Caco-2 (cell line): ENCODE measurements at regions not wholly inside any gene's neighbourhood (a gene's known extent, or its start where the extent isn't known, plus 50 kb on each side); places are given as distances from the start of the nearest gene placed in this dataset.

Source experiments
- BruUV-seq: library from RNA; stranded (reverse); fragments of 400-500 nt; replicated peaks from 2 replicates; lab custom pipeline; 2021; lab: Mats Ljungman, UMichigan
- CTCF ChIA-PET: fragments of 300-600 bp; sonication (Branson Sonifier 250); formaldehyde crosslinking; loops from one replicate; lab custom pipeline; 2022; ENCODE audit warnings: antibody characterized with exemption; lab: Charles Lee
- POLR2A ChIA-PET: fragments of 300-600 bp; sonication (Branson Sonifier 250); formaldehyde crosslinking; loops from one replicate; lab custom pipeline; 2022; ENCODE audit warnings: antibody characterized with exemption; lab: Charles Lee
- DNase-seq, 2 experiments: peaks; one replicate each; pipeline versions ENCODE4 v3.0.0 to v3.0.0-alpha.2; 2020 to 2022
- H3K27me3 ChIP-seq: replicated peaks from 2 replicates; pipeline ENCODE4 v1.6.0; 2011; ENCODE audit warnings: low read length; ENCODE audit not compliant: control insufficient read depth, insufficient read depth
- H3K36me3 ChIP-seq: 2 replicates; pipeline ENCODE4 v1.5.1; 2011; ENCODE audit warnings: low read length; ENCODE audit not compliant: control insufficient read depth, insufficient read depth
- H3K4me1 ChIP-seq: fragments of 250-450 bp; sonication (Bioruptor Pico); 2 replicates; pipeline ENCODE4 v1.5.1; 2020; ENCODE audit warnings: mild to moderate bottlenecking
- H3K4me3 ChIP-seq: 2 replicates; pipeline ENCODE4 v1.5.1; 2011; ENCODE audit warnings: low read depth, mild to moderate bottlenecking, control low read depth, low read length
- H3K9me3 ChIP-seq: fragments of 250-450 bp; sonication (Bioruptor Pico); 2 replicates; pipeline ENCODE4 v1.5.1; 2020; ENCODE audit warnings: mild to moderate bottlenecking, moderate library complexity
- H3K27ac Mint-ChIP-seq: one replicate; pipeline ENCODE4 v1.8.0; 2022; ENCODE audit warnings: mixed read lengths; ENCODE audit not compliant: unreplicated experiment
- H3K27me3 Mint-ChIP-seq: one replicate; pipeline ENCODE4 v1.8.0; 2022; ENCODE audit warnings: mixed read lengths; ENCODE audit not compliant: insufficient read depth, unreplicated experiment
- H3K36me3 Mint-ChIP-seq: one replicate; pipeline ENCODE4 v1.8.0; 2022; ENCODE audit warnings: mild to moderate bottlenecking, mixed read lengths; ENCODE audit not compliant: insufficient read depth, unreplicated experiment
- H3K4me1 Mint-ChIP-seq: one replicate; pipeline ENCODE4 v1.8.0; 2022; ENCODE audit warnings: low read depth, mixed read lengths; ENCODE audit not compliant: unreplicated experiment
- H3K4me3 Mint-ChIP-seq: one replicate; pipeline ENCODE4 v1.8.0; 2022; ENCODE audit warnings: mild to moderate bottlenecking, moderate library complexity, mixed read lengths; ENCODE audit not compliant: unreplicated experiment
- H3K9me3 Mint-ChIP-seq: one replicate; pipeline ENCODE4 v1.8.0; 2022; ENCODE audit warnings: mixed read lengths; ENCODE audit not compliant: unreplicated experiment
- intact Hi-C: fragments of 100-400 bp; cut with micrococcal nuclease; formaldehyde crosslinking; loops from one replicate; pipeline ENCODE4 v1.10.0; 2022; ENCODE audit not compliant: unreplicated experiment
- TF ChIP-seq, protein P1 (sequence below), 2 experiments: fragments of 200-600 bp in 1 of 2; IDR thresholded peaks; 1 replicate in 1 of 2; 2 replicates in 1 of 2; pipeline versions ENCODE4 v1.5.1 to v1.8.0; 2011 to 2022; ENCODE audit warnings: antibody characterized with exemption in 1 of 2, control low read depth in 1 of 2, inconsistent platforms in 1 of 2, low read depth in 1 of 2, low read length in 1 of 2, mild to moderate bottlenecking in 1 of 2, moderate library complexity in 1 of 2; ENCODE audit not compliant: insufficient read depth in 1 of 2, severe bottlenecking in 1 of 2, unreplicated experiment in 1 of 2

DNA sequence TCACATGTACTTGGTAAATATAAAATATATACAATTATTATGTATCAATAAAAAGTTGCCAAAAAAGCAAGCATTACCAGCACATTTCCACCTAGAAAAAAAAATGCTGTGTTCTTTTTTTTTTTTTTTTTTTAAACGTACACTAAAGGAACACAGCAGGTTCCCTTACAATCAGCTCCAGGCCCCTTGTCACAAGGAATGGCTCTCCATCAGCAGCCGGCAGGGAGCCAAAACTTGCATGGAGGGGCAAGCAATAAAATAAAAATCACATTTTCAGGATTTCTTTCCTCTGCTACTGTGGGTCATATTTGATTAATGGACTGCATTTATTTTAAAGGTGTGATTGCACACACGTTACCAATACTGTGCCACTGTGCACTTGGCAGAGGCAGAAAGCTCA, 460.3 kb downstream of the GPAT3 start:
- intact Hi-C loops = no loop called here
- Histone ChIP-seq H3K27me3 (no peaks in the 10 kb centered on the region), H3K4me3 (no peak overlapping the region), H3K4me1 (peaks cover 6% of the 10 kb centered on the region), H3K36me3 (no peaks in the 10 kb centered on the region), H3K9me3 (no peaks in the 10 kb centered on the region)
- H3K27me3 Mint-ChIP-seq = no peaks in the 10 kb centered on the region
- no peaks in the 10 kb centered on the region for H3K9me3 Mint-ChIP-seq
- H3K36me3 Mint-ChIP-seq = no peaks in the 10 kb centered on the region
- TF ChIP-seq, protein P1, sequence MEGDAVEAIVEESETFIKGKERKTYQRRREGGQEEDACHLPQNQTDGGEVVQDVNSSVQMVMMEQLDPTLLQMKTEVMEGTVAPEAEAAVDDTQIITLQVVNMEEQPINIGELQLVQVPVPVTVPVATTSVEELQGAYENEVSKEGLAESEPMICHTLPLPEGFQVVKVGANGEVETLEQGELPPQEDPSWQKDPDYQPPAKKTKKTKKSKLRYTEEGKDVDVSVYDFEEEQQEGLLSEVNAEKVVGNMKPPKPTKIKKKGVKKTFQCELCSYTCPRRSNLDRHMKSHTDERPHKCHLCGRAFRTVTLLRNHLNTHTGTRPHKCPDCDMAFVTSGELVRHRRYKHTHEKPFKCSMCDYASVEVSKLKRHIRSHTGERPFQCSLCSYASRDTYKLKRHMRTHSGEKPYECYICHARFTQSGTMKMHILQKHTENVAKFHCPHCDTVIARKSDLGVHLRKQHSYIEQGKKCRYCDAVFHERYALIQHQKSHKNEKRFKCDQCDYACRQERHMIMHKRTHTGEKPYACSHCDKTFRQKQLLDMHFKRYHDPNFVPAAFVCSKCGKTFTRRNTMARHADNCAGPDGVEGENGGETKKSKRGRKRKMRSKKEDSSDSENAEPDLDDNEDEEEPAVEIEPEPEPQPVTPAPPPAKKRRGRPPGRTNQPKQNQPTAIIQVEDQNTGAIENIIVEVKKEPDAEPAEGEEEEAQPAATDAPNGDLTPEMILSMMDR (IDR thresholded peaks at IDR 0.05; ENCODE audit: insufficient read depth in 1 of 2, low read depth in 1 of 2, low read length in 1 of 2, severe bottlenecking in 1 of 2, unreplicated experiment in 1 of 2) = no peak
- H3K4me3 Mint-ChIP-seq = no peak overlapping the region
- no peak overlapping the region for H3K27ac Mint-ChIP-seq
- ChIA-PET CTCF (no interaction called here), POLR2A (no interaction called here)
- DNase-seq = no peak
- H3K4me1 Mint-ChIP-seq = no peaks in the 10 kb centered on the region
- no TSS peak for BruUV-seq

DNA sequence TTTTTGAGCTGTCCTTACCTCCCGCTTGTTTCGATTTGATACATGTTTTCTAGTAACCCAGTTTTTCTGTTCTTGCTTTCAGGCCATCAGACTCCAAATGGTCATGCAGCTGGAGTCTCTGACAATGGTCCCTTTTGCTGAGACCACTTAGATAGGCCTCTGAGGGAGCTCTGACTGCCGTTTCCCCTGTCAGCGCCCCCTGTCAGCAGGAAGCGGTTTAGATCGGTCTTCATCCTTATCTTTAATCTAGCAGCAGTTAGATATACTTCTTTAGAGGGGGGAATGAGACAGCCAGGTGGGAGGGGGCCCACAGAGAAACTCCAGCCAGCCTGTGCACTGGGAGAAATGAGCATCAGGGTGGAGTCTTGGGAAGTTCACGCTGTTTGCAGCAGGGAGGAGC, 457.9 kb downstream of the GPAT3 start:
- intact Hi-C loops = no loop called here
- TF ChIP-seq, protein P1 (IDR thresholded peaks at IDR 0.05; ENCODE audit: insufficient read depth in 1 of 2, low read depth in 1 of 2, low read length in 1 of 2, severe bottlenecking in 1 of 2, unreplicated experiment in 1 of 2) = no peak
- no peak overlapping the region for H3K4me3 Mint-ChIP-seq
- no peak for DNase-seq
- ChIA-PET CTCF (no interaction called here), POLR2A (no interaction called here)
- Histone ChIP-seq H3K4me3 (no peak overlapping the region), H3K27me3 (no peaks in the 10 kb centered on the region), H3K4me1 (peaks cover 6% of the 10 kb centered on the region), H3K9me3 (0 out of 2 replicates have a peak, but pooled peaks cover 3% of the 10 kb centered on the region), H3K36me3 (no peaks in the 10 kb centered on the region)
- no peaks in the 10 kb centered on the region for H3K9me3 Mint-ChIP-seq
- H3K27me3 Mint-ChIP-seq = no peaks in the 10 kb centered on the region
- no peak overlapping the region for H3K27ac Mint-ChIP-seq
- no peaks in the 10 kb centered on the region for H3K4me1 Mint-ChIP-seq
- no TSS peak for BruUV-seq
- H3K36me3 Mint-ChIP-seq = no peaks in the 10 kb centered on the region

DNA sequence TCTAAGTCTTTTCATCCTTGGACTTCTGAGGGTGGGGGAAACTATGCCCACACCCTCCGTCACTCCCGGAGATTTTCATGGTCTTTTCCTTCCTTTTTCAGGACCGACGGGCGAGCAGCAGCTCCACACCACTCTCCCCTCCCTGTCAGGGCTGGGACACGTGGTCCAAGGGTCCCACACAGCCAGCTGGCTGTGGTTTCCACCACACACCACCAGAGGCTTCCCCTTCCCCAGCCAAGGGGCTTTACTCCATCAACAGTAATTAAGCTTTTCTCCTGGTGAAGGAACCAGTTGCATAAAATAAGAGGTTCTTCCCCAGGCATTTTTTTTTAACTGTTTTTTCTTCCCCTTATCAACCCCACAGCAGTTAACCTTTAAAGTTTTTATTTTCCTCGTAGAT, 453.9 kb downstream of the GPAT3 start:
- no TSS peak for BruUV-seq

More for the DNA sequence above, 453.9 kb downstream of the GPAT3 start:
- Histone ChIP-seq H3K4me3 (no peak overlapping the region), H3K4me1 (peaks cover 6% of the 10 kb centered on the region), H3K27me3 (no peaks in the 10 kb centered on the region), H3K9me3 (0 out of 2 replicates have a peak, but pooled peaks cover 3% of the 10 kb centered on the region), H3K36me3 (no peaks in the 10 kb centered on the region)
- intact Hi-C loops = no loop called here
- peaks cover 8% of the 10 kb centered on the region for H3K9me3 Mint-ChIP-seq
- H3K4me3 Mint-ChIP-seq = no peak overlapping the region
- no peaks in the 10 kb centered on the region for H3K27me3 Mint-ChIP-seq
- no peaks in the 10 kb centered on the region for H3K36me3 Mint-ChIP-seq
- ChIA-PET CTCF (no interaction called here), POLR2A (no interaction called here)
- no peak for DNase-seq
- TF ChIP-seq, protein P1 (IDR thresholded peaks at IDR 0.05; ENCODE audit: insufficient read depth in 1 of 2, low read depth in 1 of 2, low read length in 1 of 2, severe bottlenecking in 1 of 2, unreplicated experiment in 1 of 2) = no peak
- no peak overlapping the region for H3K27ac Mint-ChIP-seq
- no peaks in the 10 kb centered on the region for H3K4me1 Mint-ChIP-seq
